Prostate gland (tissue), 2 donors: ENCODE measurements at regions not wholly inside any gene's neighbourhood (a gene's known extent, or its start where the extent isn't known, plus 50 kb on each side); places are given as distances from the start of the nearest gene placed in this dataset.
A peak's percentile ranks its signal among the peaks of the same experiment; 100 is the strongest.

Experiments used
- DNase-seq: peaks from one replicate; pipeline ENCODE4 v3.0.0-alpha.2; 2019; ENCODE audit warnings: low spot score
- H3K27ac ChIP-seq, 2 donors: fragments of 200-600 bp; sonication (generic); 2 replicates each; pipeline ENCODE4 v1.5.1; 2017 to 2019
- H3K27me3 ChIP-seq: fragments of 200-600 bp; sonication (generic); replicated peaks from 2 replicates; pipeline ENCODE4 v1.5.1; 2019; ENCODE audit not compliant: insufficient read depth
- H3K36me3 ChIP-seq, 2 donors: fragments of 200-600 bp; sonication (generic); 1 replicate in 1 of 2; 2 replicates in 1 of 2; pipeline versions ENCODE4 v1.5.1 to v1.8.1; 2017 to 2019
- H3K4me1 ChIP-seq: fragments of 200-600 bp; sonication (generic); replicated peaks from 2 replicates; pipeline ENCODE4 v1.5.1; 2019
- H3K4me3 ChIP-seq, 2 donors: fragments of 200-600 bp; sonication (generic); 2 replicates each; pipeline ENCODE4 v1.5.1; 2017 to 2019
- H3K9me3 ChIP-seq: fragments of 200-600 bp; sonication (generic); 2 replicates; pipeline ENCODE4 v1.5.1; 2017
- POLR2A ChIP-seq: fragments of 450-650 bp; IDR thresholded peaks from one replicate; pipeline ENCODE4 v1.6.1; 2016; ENCODE audit warnings: antibody characterized with exemption, mild to moderate bottlenecking
- POLR2AphosphoS5 ChIP-seq: sonication (generic); formaldehyde crosslinking; IDR thresholded peaks from one replicate; pipeline ENCODE4 v1.6.1; 2017; ENCODE audit warnings: antibody characterized with exemption
- WGBS: methylation state at CpG from one replicate; pipeline ENCODE4 v1.1.5; 2018; 5-methylcytosine and 5-hydroxymethylcytosine counted together
- intact Hi-C: fragments of 100-400 bp; cut with DNase I; formaldehyde crosslinking; loops from one replicate; pipeline ENCODE4 v1.14.2; 2022
- TF ChIP-seq, protein P1 (sequence below), 4 experiments: fragments of 200-600 bp in 2 of 4; fragments of 450-650 bp in 2 of 4; sonication (generic) in 2 of 4; IDR thresholded peaks; 1 replicate in 3 of 4; 2 replicates in 1 of 4; pipeline ENCODE4 v1.5.1; 2016 to 2019; ENCODE audit warnings: antibody characterized with exemption in 4 of 4, mild to moderate bottlenecking in 2 of 4, moderate library complexity in 2 of 4

DNA sequence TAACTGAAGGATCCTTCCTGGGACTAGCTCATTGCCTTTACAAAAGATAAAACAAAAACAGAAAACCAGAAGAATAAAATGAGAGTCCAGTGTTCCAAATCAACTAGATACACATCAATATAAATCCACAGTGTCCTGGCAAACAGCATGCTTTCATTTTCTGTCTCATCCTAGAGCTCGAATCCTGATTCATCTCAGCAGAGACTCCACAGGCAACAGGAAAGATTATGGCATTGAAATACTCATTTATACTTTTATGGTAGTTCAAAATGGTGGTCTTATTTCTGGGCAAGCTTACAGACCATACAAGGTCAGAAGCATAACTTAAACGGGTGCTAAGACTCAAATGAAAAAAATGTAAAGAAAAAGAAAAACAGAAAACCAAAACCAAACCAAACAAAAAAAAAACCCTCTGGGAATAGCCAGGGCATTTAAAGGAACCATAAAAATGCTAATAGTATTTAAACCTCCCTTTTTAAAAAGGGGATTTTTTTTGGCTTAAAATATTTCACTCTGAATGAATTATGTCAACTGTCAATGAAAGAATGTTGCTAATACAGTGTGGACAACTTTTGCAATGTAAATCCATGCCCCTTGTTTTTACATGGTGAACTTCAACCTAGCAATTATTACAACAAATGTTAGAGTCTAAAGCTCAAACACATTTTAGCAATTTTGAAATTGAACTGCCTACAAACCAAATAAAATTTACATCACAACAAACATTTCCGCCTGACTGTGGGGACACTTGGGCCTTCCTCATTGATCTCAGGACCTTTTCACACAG is 57.9 kb downstream of the GPR101 start:
- intact Hi-C loops, result no loop called here
- TF ChIP-seq POLR2A (no peak), POLR2AphosphoS5 (no peak)
- TF ChIP-seq, protein P1, sequence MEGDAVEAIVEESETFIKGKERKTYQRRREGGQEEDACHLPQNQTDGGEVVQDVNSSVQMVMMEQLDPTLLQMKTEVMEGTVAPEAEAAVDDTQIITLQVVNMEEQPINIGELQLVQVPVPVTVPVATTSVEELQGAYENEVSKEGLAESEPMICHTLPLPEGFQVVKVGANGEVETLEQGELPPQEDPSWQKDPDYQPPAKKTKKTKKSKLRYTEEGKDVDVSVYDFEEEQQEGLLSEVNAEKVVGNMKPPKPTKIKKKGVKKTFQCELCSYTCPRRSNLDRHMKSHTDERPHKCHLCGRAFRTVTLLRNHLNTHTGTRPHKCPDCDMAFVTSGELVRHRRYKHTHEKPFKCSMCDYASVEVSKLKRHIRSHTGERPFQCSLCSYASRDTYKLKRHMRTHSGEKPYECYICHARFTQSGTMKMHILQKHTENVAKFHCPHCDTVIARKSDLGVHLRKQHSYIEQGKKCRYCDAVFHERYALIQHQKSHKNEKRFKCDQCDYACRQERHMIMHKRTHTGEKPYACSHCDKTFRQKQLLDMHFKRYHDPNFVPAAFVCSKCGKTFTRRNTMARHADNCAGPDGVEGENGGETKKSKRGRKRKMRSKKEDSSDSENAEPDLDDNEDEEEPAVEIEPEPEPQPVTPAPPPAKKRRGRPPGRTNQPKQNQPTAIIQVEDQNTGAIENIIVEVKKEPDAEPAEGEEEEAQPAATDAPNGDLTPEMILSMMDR (IDR thresholded peaks at IDR 0.05), result no peak
- 88% methylated on average over 3 of the region's 3 CpGs for WGBS

DNA sequence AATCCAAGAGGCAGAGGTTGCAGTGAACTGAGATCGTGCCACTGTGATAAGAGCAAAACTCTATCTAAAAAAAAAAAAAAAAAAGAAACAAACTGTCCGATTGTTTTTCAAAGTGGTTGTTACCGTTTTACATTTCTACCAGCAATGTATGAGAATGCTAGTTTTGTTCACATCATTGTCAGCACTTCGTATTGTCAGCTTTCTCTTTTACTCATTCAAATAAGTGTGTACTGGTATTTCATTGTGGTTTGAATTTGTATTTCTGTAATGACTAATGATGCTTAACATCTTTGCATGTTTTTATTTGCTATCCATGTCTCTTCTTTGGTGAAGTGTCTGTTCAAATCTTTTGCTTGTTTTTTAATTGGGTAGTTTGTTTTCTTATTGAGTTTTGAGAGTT is 65.8 kb downstream of the GPR101 start:
- Histone ChIP-seq H3K4me3 (no peak overlapping the region), H3K27me3 (no peaks in the 10 kb centered on the region), H3K27ac (no peak overlapping the region), H3K4me1 (no peaks in the 10 kb centered on the region), H3K9me3 (no peaks in the 10 kb centered on the region), H3K36me3 (no peaks in the 10 kb centered on the region)
- TF ChIP-seq POLR2A, result no peak
- TF ChIP-seq POLR2AphosphoS5, result no peak
- TF ChIP-seq, protein P1 (IDR thresholded peaks at IDR 0.05), result no peak
- no peak for DNase-seq
- intact Hi-C loops, result no loop called here
- WGBS, result 84% methylated on average over 4 of the region's 4 CpGs

More for the DNA sequence above, 57.9 kb downstream of the GPR101 start:
- Histone ChIP-seq H3K27ac (no peak overlapping the region), H3K27me3 (no peaks in the 10 kb centered on the region), H3K9me3 (no peaks in the 10 kb centered on the region), H3K4me3 (no peak overlapping the region), H3K36me3 (no peaks in the 10 kb centered on the region), H3K4me1 (no peaks in the 10 kb centered on the region)
- DNase-seq, result no peak

DNA sequence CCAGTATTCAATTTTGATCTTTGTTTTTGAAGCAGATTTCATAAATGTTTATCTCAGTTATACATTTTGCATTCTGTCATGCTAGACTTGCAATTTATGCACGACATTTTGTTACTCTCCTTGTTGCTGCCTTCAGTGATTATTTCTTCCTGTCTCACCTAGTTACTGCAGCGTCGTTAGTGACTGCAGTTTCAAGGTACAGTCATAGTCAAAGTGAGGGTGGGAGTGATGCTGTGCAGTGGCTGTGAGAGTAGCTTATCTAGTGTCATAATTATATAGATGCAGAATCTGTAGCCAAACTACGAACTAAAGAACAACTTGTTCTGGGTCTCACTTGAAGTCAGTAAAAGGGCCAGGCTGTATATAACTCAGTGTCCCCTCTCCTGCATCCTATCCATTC is 69.8 kb downstream of the GPR101 start:
- intact Hi-C loops, result no loop called here
- Histone ChIP-seq H3K36me3 (no peaks in the 10 kb centered on the region), H3K27ac (no peak overlapping the region), H3K4me3 (no peak overlapping the region), H3K27me3 (no peaks in the 10 kb centered on the region), H3K9me3 (no peaks in the 10 kb centered on the region), H3K4me1 (no peaks in the 10 kb centered on the region)
- 89% methylated on average over 4 of the region's 4 CpGs for WGBS
- DNase-seq, result no peak
- TF ChIP-seq POLR2AphosphoS5 (no peak), POLR2A (no peak)
- TF ChIP-seq, protein P1 (IDR thresholded peaks at IDR 0.05), result no peak

DNA sequence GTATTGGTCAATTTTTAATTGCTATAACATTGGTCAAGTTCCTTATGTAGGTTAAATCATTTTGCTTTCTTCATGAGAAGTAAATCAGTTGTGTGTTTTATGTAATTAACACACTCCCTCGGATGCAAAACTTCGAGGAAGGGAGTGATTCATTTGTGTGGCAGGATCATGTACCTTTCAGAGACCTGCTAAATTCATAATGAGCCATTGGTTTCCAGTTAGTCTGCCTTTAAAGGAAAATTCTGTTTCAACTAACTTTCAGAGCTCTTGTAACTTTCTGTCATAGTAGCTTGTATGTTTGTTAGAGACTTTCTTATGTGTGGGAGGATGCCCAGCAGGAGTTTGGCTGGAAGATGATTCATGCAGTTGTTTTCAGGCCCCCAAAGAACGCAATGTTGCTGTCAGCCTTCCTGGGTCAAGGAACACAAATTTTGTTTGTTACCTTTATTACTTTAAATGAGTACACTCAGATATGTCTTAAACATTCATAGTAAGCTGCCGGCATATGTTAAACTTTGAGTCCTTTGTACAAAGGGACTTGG is 72.1 kb downstream of the GPR101 start:
- intact Hi-C loops, result no loop called here
- Histone ChIP-seq H3K27ac (no peak overlapping the region), H3K36me3 (no peaks in the 10 kb centered on the region), H3K4me1 (no peaks in the 10 kb centered on the region), H3K9me3 (no peaks in the 10 kb centered on the region), H3K27me3 (no peaks in the 10 kb centered on the region), H3K4me3 (no peak overlapping the region)
- 77% methylated on average over 4 of the region's 4 CpGs for WGBS
- TF ChIP-seq POLR2AphosphoS5, result no peak
- TF ChIP-seq, protein P1 (IDR thresholded peaks at IDR 0.05), result no peak
- TF ChIP-seq POLR2A, result no peak
- DNase-seq, result no peak

DNA sequence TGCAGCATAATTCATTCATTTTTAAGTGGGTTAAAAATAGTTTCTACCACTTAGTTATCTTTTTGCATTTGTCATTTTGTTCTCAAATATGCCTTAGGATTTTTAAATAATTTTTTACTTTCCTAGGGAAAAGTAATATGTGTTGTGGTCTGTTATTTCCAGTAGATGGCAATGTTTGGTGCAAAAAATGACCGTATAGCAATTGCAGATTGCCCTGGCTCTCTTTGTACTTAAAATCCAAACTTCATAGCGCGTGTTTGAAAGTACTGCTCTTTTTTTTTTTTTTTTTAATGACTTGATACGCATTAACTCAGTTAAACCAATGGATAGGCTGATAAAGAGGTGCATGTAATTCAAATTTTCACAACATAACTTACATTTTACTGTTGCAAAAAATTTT is 74.4 kb upstream of the RBMX start:
- no peaks in the 10 kb centered on the region for H3K9me3 ChIP-seq
- no peak overlapping the region for H3K4me3 ChIP-seq
- intact Hi-C loops, result loop anchor here (5.0 kb wide), 1 partner anchor 97 kb away; no protein-coding TSS in a partner anchor
- H3K36me3 ChIP-seq, result no peaks in the 10 kb centered on the region
- H3K4me1 ChIP-seq, result no peaks in the 10 kb centered on the region
- H3K27ac ChIP-seq, result no peak overlapping the region
- WGBS, result 1% methylated on average over 4 of the region's 4 CpGs
- H3K27me3 ChIP-seq, result no peaks in the 10 kb centered on the region
- no peak for TF ChIP-seq POLR2AphosphoS5
- TF ChIP-seq, protein P1 (IDR thresholded peaks at IDR 0.05), result peak in 3 of 4 experiments; percentile 21 to 44 (median 22)
- DNase-seq, result no peak
